GM23338 (cell line): ENCODE measurements at regions not wholly inside any gene's neighbourhood (a gene's known extent, or its start where the extent isn't known, plus 50 kb on each side); places are given as distances from the start of the nearest gene placed in this dataset.

Experiments
- ATAC-seq: fragments of 200-7000 bp; cut with Tn5 transposase; 3 replicates; pipeline ENCODE4 v1.9.1; 2020
- DNase-seq: peaks from one replicate; pipeline ENCODE4 v3.0.0-alpha.2; 2015; ENCODE audit warnings: low spot score
- H2AFZ ChIP-seq: fragments of 200-600 bp; sonication (generic); 2 replicates; pipeline ENCODE4 v1.8.0; 2016; ENCODE audit warnings: antibody characterized with exemption, mild to moderate bottlenecking, moderate library complexity
- H3F3A ChIP-seq: fragments of 200-600 bp; sonication (generic); replicated peaks from 2 replicates; pipeline ENCODE4 v1.8.0; 2017; ENCODE audit warnings: antibody characterized with exemption, mixed run types, low read depth
- H3K27ac ChIP-seq: fragments of 200-600 bp; sonication (generic); 2 replicates; pipeline ENCODE4 v1.6.1; 2016; ENCODE audit warnings: low read depth
- H3K27me3 ChIP-seq: fragments of 200-600 bp; sonication (generic); 2 replicates; pipeline ENCODE4 v1.8.0; 2016; ENCODE audit warnings: mild to moderate bottlenecking, mixed run types, moderate library complexity; ENCODE audit not compliant: insufficient read depth
- H3K36me3 ChIP-seq: fragments of 200-600 bp; sonication (generic); 2 replicates; pipeline ENCODE4 v1.8.0; 2016; ENCODE audit warnings: mild to moderate bottlenecking; ENCODE audit not compliant: insufficient read depth
- H3K4me1 ChIP-seq: fragments of 200-600 bp; sonication (generic); 2 replicates; pipeline ENCODE4 v1.8.0; 2016; ENCODE audit warnings: mild to moderate bottlenecking, moderate library complexity; ENCODE audit not compliant: insufficient read depth
- H3K4me2 ChIP-seq: fragments of 200-600 bp; sonication (generic); 2 replicates; pipeline ENCODE4 v1.7.1; 2017; ENCODE audit warnings: mixed run types
- H3K4me3 ChIP-seq: fragments of 200-600 bp; sonication (generic); 2 replicates; pipeline ENCODE4 v1.6.1; 2016; ENCODE audit warnings: mixed run types
- H3K79me2 ChIP-seq: fragments of 200-600 bp; sonication (generic); replicated peaks from 2 replicates; pipeline ENCODE4 v1.8.0; 2017; ENCODE audit warnings: mild to moderate bottlenecking; ENCODE audit not compliant: insufficient read depth
- H3K9me2 ChIP-seq: fragments of 200-600 bp; sonication (generic); 2 replicates; pipeline ENCODE4 v1.8.0; 2017; ENCODE audit not compliant: insufficient read depth
- H4K20me1 ChIP-seq: fragments of 200-600 bp; sonication (generic); replicated peaks from 2 replicates; pipeline ENCODE4 v1.8.0; 2017; ENCODE audit warnings: mild to moderate bottlenecking; ENCODE audit not compliant: insufficient read depth
- H3K27ac Mint-ChIP-seq: 2 replicates; pipeline ENCODE4 v1.8.0; 2020; ENCODE audit warnings: inconsistent platforms, mild to moderate bottlenecking, moderate library complexity, mixed read lengths
- H3K27me3 Mint-ChIP-seq: 3 replicates; pipeline ENCODE4 v1.8.0; 2022; ENCODE audit warnings: low read depth, mild to moderate bottlenecking, moderate library complexity, mixed read lengths, inconsistent platforms; ENCODE audit not compliant: insufficient read depth, poor library complexity
- H3K36me3 Mint-ChIP-seq: 3 replicates; pipeline ENCODE4 v1.8.0; 2021; ENCODE audit warnings: low read depth, mild to moderate bottlenecking, inconsistent platforms, moderate library complexity, mixed read lengths
- H3K4me1 Mint-ChIP-seq: 3 replicates; pipeline ENCODE4 v1.8.0; 2020; ENCODE audit warnings: mild to moderate bottlenecking, inconsistent platforms, mixed read lengths
- H3K4me3 Mint-ChIP-seq: 3 replicates; pipeline ENCODE4 v1.8.0; 2021; ENCODE audit warnings: moderate library complexity, mild to moderate bottlenecking, inconsistent platforms, mixed read lengths
- H3K9me3 Mint-ChIP-seq: 3 replicates; pipeline ENCODE4 v1.8.0; 2020; ENCODE audit warnings: moderate library complexity, mild to moderate bottlenecking, inconsistent platforms, mixed read lengths
- CREB1 ChIP-seq: fragments of 250-450 bp; sonication (Bioruptor Pico); IDR thresholded peaks from 2 replicates; pipeline ENCODE4 v1.5.0; 2020; ENCODE audit warnings: low read depth, mild to moderate bottlenecking, moderate library complexity
- EZH2 ChIP-seq: fragments of 200-600 bp; sonication (generic); IDR thresholded peaks from one replicate; pipeline ENCODE4 v1.8.0; 2017; ENCODE audit warnings: antibody characterized with exemption, mild to moderate bottlenecking, low read depth; ENCODE audit not compliant: unreplicated experiment
- EZH2phosphoT487 ChIP-seq: fragments of 200-600 bp; sonication (generic); IDR thresholded peaks from one replicate; pipeline ENCODE4 v1.8.1; 2018; ENCODE audit warnings: antibody characterized with exemption; ENCODE audit not compliant: unreplicated experiment
- JUNB ChIP-seq: IDR thresholded peaks from one replicate; pipeline ENCODE4 v1.6.1; 2016; ENCODE audit warnings: antibody characterized with exemption; ENCODE audit not compliant: unreplicated experiment
- NANOG ChIP-seq: IDR thresholded peaks from 2 replicates; pipeline ENCODE4 v1.6.1; 2016; ENCODE audit warnings: antibody characterized with exemption, borderline replicate concordance
- REST ChIP-seq: IDR thresholded peaks from one replicate; pipeline ENCODE4 v1.6.1; 2018; ENCODE audit warnings: antibody characterized with exemption; ENCODE audit not compliant: unreplicated experiment
- STAT1 ChIP-seq: IDR thresholded peaks from one replicate; pipeline ENCODE4 v1.6.1; 2016; ENCODE audit warnings: antibody characterized with exemption; ENCODE audit not compliant: unreplicated experiment
- ZNF114 ChIP-seq: fragments of 250-450 bp; sonication (Bioruptor Pico); IDR thresholded peaks from 2 replicates; pipeline ENCODE4 v1.5.0; 2020; ENCODE audit warnings: mild to moderate bottlenecking, moderate library complexity
- ZNF331 ChIP-seq: fragments of 250-450 bp; sonication (Bioruptor Pico); IDR thresholded peaks from 2 replicates; pipeline ENCODE4 v1.5.0; 2020; ENCODE audit warnings: low read depth, mild to moderate bottlenecking, moderate library complexity
- ZNF462 ChIP-seq: fragments of 250-450 bp; sonication (Bioruptor Pico); IDR thresholded peaks from 2 replicates; pipeline ENCODE4 v1.5.0; 2020; ENCODE audit warnings: mild to moderate bottlenecking, moderate library complexity
- TF ChIP-seq, protein P1 (sequence below): IDR thresholded peaks from 2 replicates; pipeline ENCODE4 v1.6.1; 2016; ENCODE audit warnings: antibody characterized with exemption

DNA sequence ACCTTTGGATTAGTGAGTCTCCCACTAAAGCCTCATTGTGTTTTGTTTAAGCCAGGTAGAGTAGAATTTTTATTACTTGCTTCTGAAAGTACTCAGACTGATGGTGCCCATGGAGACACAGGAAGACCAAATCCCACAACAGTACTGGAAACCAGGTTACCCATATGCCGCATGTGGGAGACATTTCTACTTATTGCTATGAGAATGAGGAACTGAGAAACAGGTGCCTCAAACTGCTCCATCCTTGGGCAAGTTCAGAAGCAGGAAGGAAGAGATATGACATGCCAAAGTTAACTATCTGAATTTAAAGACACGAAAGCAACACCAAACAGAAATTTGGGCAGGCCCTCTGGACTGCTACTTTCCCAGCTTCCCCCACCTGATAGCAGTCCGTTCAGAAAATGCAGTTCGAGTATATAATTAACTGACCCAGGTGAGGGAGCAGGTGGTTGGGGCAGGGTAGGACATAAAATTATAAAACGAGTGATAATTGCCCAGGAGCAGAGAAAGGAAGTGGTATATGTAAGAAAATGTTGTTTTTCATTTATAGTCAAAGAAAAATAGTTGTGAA lies 382.3 kb upstream of the MTPN start:
- no peak for ATAC-seq
- H3K36me3 Mint-ChIP-seq: no peaks in the 10 kb centered on the region
- H3K79me2 ChIP-seq: no peaks in the 10 kb centered on the region
- no peaks in the 10 kb centered on the region for H3K9me3 Mint-ChIP-seq
- H3K27me3 ChIP-seq: no peaks in the 10 kb centered on the region
- H3K4me3 Mint-ChIP-seq: no peak overlapping the region
- H3F3A ChIP-seq: no peaks in the 10 kb centered on the region
- no peaks in the 10 kb centered on the region for H3K9me2 ChIP-seq
- H3K27ac ChIP-seq: no peak overlapping the region
- no peak overlapping the region for H3K27ac Mint-ChIP-seq
- no peak for DNase-seq
- no peak overlapping the region for H3K4me2 ChIP-seq
- no peaks in the 10 kb centered on the region for H3K36me3 ChIP-seq
- no peak overlapping the region for H2AFZ ChIP-seq
- H4K20me1 ChIP-seq: no peaks in the 10 kb centered on the region
- H3K4me1 Mint-ChIP-seq: peaks cover 4% of the 10 kb centered on the region; the same call in 2 of the 3 replicates
- no peak overlapping the region for H3K4me3 ChIP-seq
- H3K27me3 Mint-ChIP-seq: no peaks in the 10 kb centered on the region
- TF ChIP-seq ZNF114 (CRISPR knock-in tag) (no peak), EZH2phosphoT487 (no peak), ZNF462 (no peak), JUNB (no peak), REST (no peak), EZH2 (no peak), ZNF331 (CRISPR knock-in tag) (no peak), CREB1 (CRISPR knock-in tag) (no peak), STAT1 (no peak), NANOG (no peak)
- TF ChIP-seq, protein P1, sequence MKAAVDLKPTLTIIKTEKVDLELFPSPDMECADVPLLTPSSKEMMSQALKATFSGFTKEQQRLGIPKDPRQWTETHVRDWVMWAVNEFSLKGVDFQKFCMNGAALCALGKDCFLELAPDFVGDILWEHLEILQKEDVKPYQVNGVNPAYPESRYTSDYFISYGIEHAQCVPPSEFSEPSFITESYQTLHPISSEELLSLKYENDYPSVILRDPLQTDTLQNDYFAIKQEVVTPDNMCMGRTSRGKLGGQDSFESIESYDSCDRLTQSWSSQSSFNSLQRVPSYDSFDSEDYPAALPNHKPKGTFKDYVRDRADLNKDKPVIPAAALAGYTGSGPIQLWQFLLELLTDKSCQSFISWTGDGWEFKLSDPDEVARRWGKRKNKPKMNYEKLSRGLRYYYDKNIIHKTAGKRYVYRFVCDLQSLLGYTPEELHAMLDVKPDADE: no peak
- no peaks in the 10 kb centered on the region for H3K4me1 ChIP-seq
